GM08714 (cell line): ENCODE measurements at regions not wholly inside any gene's neighbourhood (a gene's known extent, or its start where the extent isn't known, plus 50 kb on each side); places are given as distances from the start of the nearest gene placed in this dataset.
"Not testable (repeated sequence)": the region's sequence is repeated elsewhere in the genome, so short reads cannot be mapped to it uniquely, and the experiment has no call there.

Source experiments
- H3K4me3 ChIP-seq: fragments of 200-500 bp; sonication (Bioruptor generic); 2 replicates; pipeline ENCODE4 v1.5.1; 2014; ENCODE audit warnings: mild to moderate bottlenecking, low read length, inconsistent platforms
- ZNF274 ChIP-seq: IDR thresholded peaks from 2 replicates; pipeline ENCODE4 v1.6.1; 2012; ENCODE audit warnings: mild to moderate bottlenecking, low read depth, low read length

DNA sequence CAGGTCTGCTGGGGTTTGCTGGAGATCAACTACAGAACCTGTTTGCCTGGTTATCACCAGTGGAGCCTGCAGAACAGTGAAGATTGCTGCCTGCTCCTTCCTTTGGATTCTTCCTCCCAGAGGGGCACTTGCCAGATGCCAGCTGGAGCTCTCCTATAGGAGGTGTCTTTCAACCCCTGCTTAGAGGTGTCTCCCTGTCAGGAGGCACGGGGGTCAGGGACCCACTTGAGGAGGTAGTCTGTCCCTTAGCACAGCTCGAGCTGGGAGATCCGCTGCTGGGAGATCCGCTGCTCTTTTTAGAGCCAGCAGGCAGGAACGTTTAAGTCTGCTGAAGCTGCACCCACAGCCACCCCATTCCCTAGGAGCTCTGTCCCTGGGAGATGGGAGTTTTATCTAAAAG is 1806.3 kb upstream of the ADGRL3 start:
- H3K4me3 ChIP-seq, result no peak overlapping the region
- TF ChIP-seq ZNF274, result no peak

DNA sequence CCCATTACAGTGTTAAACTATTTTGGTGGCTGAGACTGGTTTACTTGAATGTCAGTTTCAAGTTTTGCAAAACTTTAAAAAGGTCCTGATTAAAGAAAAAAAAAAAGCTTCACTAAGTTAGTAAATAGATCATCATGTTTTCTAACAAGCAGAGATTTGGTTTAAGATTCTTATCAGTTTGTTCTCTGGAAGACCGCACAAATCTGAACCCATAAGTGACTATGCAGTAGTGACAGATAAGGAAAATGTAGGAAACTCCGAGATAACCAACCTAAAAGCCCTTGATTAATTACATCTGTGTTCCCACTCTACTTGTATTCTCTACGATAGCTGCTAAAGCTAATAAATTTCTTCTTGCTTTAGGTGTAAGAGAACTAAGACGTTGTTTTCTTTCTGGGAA is 1799.8 kb upstream of the ADGRL3 start:
- no peak for TF ChIP-seq ZNF274
- H3K4me3 ChIP-seq, result no peak overlapping the region

DNA sequence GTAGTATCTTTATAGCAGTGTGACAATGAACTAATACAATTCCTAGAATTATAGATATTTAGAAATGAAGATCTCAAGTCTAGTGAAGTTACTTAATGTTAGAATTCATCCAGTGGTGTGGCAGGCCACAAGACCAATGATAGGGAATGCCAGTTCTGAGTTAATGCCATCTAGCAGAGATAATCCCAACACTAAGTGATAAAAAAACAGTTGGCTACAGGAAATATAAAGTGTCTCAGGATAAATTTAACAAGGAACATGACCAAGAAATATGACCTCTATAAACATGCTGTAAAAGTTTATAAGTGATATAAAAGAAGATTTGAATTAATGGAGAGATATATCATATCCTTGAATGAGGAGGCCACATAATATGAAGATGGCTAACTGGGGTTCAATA is 1790.5 kb upstream of the ADGRL3 start:
- H3K4me3 ChIP-seq, result no peak overlapping the region
- no peak for TF ChIP-seq ZNF274

DNA sequence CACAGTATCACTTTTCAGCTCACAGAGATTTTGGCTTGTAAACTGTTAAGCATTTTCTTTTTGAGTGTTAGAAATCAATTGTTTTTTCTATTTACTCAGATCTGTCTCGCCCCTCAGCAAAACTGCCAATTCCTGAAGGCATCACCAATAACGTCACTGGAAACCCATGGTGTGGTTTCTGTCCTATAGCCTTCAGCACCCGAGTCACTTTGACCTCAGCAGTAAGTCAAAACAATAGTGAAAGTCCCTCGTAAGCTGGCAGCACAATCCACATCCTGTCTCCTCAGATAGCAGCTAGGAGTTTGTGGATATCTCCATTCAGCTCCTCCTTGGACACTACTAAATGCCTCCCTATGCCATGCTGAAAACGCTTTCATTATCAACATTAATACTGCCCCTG is 1787.4 kb upstream of the ADGRL3 start:
- no peak overlapping the region for H3K4me3 ChIP-seq
- no peak for TF ChIP-seq ZNF274

DNA sequence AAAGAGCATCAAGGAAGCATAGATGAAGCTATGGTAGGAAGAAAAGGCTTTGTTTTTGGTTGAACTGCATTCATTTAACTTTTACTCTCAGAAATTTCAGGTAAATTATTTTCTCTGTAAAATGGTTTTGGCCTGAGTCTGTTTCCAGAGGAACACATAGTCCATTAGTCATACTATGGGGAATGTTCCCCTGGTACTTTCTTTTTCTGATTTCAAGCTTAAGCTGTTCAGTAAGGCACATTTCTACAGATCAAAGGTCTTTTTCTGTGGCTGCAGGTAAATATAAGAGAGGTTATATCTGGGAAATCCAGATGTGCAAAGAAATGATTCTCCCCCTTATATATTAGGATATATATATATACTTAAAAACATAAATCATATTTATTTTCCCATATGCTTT is 1744.4 kb upstream of the ADGRL3 start:
- TF ChIP-seq ZNF274, result no peak
- no peak overlapping the region for H3K4me3 ChIP-seq

DNA sequence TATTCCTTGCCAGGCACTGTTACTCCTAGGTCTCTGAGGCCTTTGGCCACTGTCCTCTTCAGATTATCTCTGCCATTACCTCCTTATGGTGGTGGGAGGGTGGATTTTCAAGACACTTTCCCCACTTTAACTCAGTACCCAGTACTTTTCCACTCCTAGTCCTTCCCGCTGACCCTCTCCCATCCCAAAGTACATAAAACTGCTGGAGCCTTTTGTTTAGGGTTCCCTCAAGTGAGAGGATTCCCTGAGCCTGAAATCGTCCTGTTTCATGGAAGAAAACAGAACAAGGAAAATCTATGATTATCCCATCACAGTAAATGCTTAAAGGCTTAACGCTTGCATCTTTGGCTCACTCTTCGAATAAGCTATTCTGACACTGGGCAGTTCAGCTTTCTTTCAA is 1742.5 kb upstream of the ADGRL3 start:
- no peak for TF ChIP-seq ZNF274
- H3K4me3 ChIP-seq, result no peak overlapping the region

DNA sequence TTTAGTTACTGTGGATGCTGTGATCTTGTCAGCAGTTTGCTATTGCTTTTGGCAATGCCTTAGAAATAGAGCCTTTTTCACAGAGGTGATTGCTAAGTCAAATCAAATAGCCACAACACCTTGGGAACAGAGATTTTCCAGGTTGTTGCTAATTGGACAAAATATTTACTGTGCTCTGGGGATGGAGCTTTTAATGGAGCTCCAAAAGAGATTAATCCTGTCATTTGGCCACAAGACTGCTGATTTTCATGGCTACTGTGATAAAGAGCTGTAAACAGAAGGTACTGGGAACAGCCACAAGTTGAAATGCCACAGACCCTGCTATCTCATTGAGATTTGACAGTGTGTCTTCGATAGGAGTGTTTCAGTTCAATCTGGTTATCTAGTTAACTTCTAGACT is 1715.2 kb upstream of the ADGRL3 start:
- H3K4me3 ChIP-seq, result no peak overlapping the region
- no peak for TF ChIP-seq ZNF274

DNA sequence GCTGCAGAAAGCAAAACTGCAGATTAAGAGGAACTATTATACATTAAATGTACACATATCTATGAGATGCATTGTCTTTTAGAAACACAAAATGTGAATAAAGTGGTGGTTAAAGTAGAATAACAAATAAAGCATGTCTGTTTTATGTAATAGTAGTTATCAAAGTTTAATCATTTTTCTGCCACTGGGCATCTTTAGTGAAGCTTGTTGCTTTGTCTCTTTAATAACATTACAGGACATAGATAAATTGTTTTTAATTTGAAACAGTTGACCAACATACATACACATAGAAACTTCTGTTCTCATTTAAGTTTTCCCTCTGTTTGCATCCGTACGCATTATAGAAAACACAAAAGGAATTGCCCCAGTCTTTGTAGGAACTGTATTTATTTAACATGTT is 1700.0 kb upstream of the ADGRL3 start:
- no peak overlapping the region for H3K4me3 ChIP-seq
- TF ChIP-seq ZNF274, result no peak

DNA sequence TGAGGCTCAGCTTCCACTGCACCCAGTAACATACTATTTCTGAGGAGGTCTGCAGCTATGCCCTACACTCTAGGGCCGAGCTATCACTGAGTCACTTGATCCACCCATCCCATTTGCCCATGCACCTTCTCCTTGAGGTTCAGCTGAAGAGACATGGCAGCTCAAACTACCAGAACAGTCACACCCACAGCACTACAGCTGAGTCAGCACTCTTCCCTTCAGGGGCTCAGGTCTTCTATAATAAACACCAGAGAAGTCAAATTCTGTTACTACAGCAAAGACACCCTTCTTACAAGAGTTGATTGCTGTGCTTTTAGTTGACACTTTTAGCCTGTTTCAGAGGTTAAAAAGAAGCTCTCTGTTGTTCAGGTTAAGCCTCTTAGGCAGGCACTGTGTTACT is 1696.4 kb upstream of the ADGRL3 start:
- no peak overlapping the region for H3K4me3 ChIP-seq
- TF ChIP-seq ZNF274, result no peak

DNA sequence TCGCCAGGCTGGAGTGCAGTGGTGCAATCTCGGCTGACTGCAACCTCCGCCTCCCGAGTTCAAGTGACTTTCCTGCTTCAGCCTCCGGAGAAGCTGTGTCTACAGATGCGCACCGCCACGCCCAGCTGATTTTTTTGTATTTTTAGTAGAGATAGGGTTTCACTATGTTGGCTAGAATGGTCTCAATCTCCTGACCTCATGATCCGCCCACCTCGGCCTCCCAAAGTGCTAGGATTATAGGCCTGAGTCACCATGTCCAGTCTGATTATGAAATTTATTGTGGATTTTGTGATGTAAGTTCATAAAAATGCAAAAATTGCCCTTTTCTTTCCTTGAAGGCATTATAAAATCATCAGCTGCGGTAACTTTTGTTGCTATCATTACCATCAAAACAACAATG is 1688.3 kb upstream of the ADGRL3 start:
- H3K4me3 ChIP-seq, result not testable (repeated sequence)

DNA sequence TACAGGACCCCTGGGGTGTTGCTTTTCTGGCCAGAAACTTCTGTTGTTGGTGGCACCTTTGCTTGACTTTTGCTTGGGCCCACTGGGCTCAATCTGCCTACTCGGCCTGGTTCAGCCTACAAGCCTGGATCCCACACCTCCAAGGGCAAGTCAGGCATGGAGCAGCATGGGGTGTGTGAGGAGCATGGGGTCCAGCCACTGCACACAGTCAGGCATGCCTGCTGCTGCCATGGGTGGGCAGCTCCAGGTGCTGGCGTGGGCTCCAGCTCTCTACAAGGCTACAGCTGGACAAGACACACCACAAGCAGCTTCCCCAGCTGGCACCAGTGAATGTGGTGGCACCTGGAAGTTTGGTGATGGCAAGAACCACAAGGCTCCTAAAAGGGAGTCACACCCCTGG is 1683.1 kb upstream of the ADGRL3 start:
- H3K4me3 ChIP-seq, result no peak overlapping the region
- no peak for TF ChIP-seq ZNF274

DNA sequence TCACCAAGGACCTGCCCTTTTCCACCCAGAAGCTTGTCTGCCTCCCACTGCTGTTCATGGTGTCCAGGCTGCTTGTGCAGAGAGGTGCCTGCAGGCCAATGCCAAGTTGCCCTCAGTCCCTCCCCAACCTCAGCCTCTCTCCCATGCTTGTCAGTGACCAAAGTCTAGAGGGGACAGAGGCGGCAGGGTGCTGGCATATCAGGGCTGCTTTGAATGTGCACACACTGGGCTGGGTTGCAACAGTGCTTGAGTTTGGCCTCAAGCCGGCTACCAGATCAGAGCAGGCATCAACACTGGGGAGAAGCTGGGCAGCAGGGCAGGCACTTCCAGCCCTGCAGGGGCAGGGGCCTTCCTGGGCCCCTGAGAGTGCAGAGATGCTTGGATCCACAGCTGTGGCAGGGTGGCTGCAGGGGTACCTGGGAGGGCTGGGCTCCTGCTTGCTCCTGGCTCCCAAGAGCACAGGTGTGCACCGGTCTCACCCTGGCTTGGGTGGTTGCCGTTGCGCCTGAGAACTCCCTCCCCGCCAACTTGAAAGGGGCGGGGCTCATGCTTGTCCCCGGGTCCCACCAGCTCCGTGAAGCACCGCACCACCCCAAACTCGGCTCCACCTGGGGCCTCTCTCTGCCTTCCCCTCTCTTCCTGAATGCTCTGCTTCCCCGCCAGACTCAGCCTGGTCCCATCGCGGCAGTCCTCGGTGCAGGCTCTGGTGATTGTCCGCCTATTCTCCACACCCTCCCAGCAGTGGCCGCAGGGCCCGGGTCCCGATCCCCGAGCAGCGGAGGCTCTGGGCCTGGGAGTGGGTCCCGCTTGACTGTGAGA is 1681.9 kb upstream of the ADGRL3 start:
- no peak overlapping the region for H3K4me3 ChIP-seq
- no peak for TF ChIP-seq ZNF274

DNA sequence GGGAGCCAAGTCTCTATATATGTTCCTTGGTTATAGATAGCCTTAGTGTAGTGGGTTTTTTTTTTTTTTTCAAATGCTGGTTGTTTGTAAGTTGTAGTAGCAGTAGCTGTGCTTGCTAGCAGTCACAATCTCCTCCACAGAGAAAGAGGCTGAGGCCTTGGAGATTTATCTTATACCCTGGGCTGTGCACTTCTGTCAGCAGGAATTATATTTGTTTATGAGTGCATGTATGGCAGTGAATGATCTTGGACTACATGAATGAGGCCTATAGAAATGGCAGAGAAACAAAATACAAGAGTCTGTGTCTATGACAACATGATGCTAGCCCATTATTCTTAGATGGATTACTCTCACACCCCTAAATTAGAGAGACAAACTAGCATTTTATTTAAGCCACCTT is 1674.2 kb upstream of the ADGRL3 start:
- no peak overlapping the region for H3K4me3 ChIP-seq
- TF ChIP-seq ZNF274, result no peak

DNA sequence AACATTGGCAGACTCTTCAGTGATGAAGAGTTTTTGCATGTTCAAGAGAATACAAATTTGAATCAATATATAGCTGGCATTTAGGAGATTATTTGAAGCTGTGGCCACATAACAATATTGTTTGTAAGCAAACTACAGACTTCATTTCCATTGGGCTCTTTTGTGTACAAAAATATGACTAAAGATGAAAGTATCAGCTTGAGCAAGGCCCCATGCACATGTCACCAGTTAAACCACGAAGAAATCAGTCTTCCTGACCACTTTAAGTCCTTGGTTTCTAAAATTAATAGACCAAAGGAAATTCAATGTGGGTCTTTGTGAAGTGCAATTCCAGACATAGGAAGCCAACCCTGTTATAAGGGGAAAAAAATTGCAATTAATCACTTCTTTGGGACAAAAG is 1664.6 kb upstream of the ADGRL3 start:
- no peak overlapping the region for H3K4me3 ChIP-seq
- TF ChIP-seq ZNF274, result no peak

DNA sequence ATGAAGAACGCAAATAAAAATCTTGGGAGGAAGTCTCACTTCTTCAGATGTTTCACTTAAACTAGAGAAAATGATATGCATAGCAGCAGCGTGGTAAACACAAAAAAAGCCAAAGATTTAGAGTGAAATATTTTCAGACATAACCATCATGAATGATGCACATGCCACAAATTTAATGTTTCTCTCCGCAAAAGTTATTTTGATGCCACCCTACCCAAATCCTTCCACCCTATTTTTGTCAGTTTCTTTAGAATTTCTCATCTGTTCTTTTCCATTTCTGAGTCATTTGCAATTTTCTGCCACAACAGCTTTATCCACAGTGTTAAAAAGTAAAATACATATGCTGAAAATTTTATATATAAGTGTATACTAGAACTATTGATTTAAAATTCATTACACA is 1663.7 kb upstream of the ADGRL3 start:
- H3K4me3 ChIP-seq, result no peak overlapping the region
- no peak for TF ChIP-seq ZNF274

DNA sequence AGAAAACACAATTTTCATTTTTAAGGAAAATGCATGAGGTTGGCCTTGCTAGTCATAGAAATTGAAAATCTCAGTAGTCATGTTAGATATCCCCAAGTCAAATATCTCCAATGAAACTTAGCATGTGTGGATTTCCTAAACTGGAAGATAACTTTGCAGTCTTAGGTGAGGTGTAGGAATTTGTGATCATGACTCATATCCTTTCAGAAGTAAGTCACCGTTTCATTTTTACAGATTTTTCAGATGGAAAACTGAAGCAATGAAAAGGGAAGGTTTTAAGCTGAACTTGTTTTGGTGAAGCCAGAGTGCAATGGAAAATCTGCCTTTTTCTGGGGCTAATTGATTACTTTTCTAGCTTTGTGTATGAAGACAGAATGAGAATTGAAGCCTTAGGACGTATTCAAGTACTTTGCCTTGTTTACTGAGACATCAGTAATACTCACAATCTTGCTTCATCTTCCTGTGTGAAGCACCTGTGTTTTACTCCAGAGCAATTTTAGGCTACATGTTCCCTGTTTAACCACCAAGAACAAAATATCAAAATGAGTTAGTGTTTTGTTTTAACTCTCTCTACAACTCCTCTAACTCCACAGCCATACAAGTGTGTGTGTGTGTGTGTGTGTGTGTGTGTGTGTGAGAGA is 1662.8 kb upstream of the ADGRL3 start:
- H3K4me3 ChIP-seq, result no peak overlapping the region
- no peak for TF ChIP-seq ZNF274
